Keratinocyte (primary cell): ENCODE measurements at regions not wholly inside any gene's neighbourhood (a gene's known extent, or its start where the extent isn't known, plus 50 kb on each side); places are given as distances from the start of the nearest gene placed in this dataset.

Experiments
- DNase-seq: peaks from one replicate; pipeline ENCODE4 v3.0.0-alpha.2; 2011; ENCODE audit warnings: low read depth, missing footprints, low spot score
- FAIRE-seq: peaks from 2 replicates; lab custom pipeline; 2011; peaks lifted over from hg19 to GRCh38; lab: Jason Lieb, UNC
- H2AFZ ChIP-seq: 2 replicates; pipeline ENCODE4 v1.6.0; 2012; ENCODE audit warnings: low read length, control low read depth, inconsistent platforms; ENCODE audit not compliant: control insufficient read depth
- H3K27ac ChIP-seq: 2 replicates; pipeline ENCODE4 v1.5.1; 2011; ENCODE audit warnings: low read length; ENCODE audit not compliant: control insufficient read depth, insufficient read depth
- H3K27me3 ChIP-seq: 3 replicates; pipeline ENCODE4 v1.6.0; 2011; ENCODE audit warnings: low read length; ENCODE audit not compliant: control insufficient read depth, insufficient read depth; ENCODE audit errors: extremely low read depth
- H3K36me3 ChIP-seq, 2 experiments: 2 replicates in 1 of 2; 3 replicates in 1 of 2; pipeline ENCODE4 v1.5.1; 2011; ENCODE audit warnings: low read length in 2 of 2, mild to moderate bottlenecking in 1 of 2; ENCODE audit not compliant: control insufficient read depth in 2 of 2, insufficient read depth in 2 of 2; ENCODE audit errors: extremely low read depth in 1 of 2
- H3K4me1 ChIP-seq: 3 replicates; pipeline ENCODE4 v1.5.1; 2011; ENCODE audit warnings: low read length; ENCODE audit not compliant: control insufficient read depth, insufficient read depth; ENCODE audit errors: extremely low read depth
- H3K4me2 ChIP-seq: 3 replicates; pipeline ENCODE4 v1.6.0; 2011; ENCODE audit warnings: low read depth, low read length; ENCODE audit not compliant: control insufficient read depth, insufficient read depth; ENCODE audit errors: extremely low read depth
- H3K4me3 ChIP-seq, 3 experiments: fragments of 200-600 bp in 1 of 3; sonication (generic) in 1 of 3; 2 replicates in 2 of 3; 3 replicates in 1 of 3; pipeline ENCODE4 v1.5.1; 2011 to 2016; ENCODE audit warnings: low read length in 3 of 3, mild to moderate bottlenecking in 3 of 3, control low read depth in 2 of 3, inconsistent platforms in 1 of 3, low read depth in 1 of 3, mixed read lengths in 1 of 3, mixed run types in 1 of 3, moderate library complexity in 1 of 3; ENCODE audit not compliant: control insufficient read depth in 2 of 3, insufficient read depth in 2 of 3; ENCODE audit errors: extremely low read depth in 1 of 3
- H3K79me2 ChIP-seq: 2 replicates; pipeline ENCODE4 v1.6.0; 2012; ENCODE audit warnings: low read length; ENCODE audit not compliant: control insufficient read depth, insufficient read depth
- H3K9ac ChIP-seq: 3 replicates; pipeline ENCODE4 v1.6.0; 2011; ENCODE audit warnings: low read length; ENCODE audit not compliant: control insufficient read depth, insufficient read depth; ENCODE audit errors: extremely low read depth
- H3K9me1 ChIP-seq: 3 replicates; pipeline ENCODE4 v1.6.0; 2011; ENCODE audit warnings: low read length; ENCODE audit not compliant: control insufficient read depth, insufficient read depth; ENCODE audit errors: extremely low read depth
- H3K9me3 ChIP-seq: 2 replicates; pipeline ENCODE4 v1.5.1; 2012; ENCODE audit warnings: low read depth, low read length; ENCODE audit not compliant: control insufficient read depth
- H4K20me1 ChIP-seq: 3 replicates; pipeline ENCODE4 v1.6.0; 2011; ENCODE audit warnings: low read length; ENCODE audit not compliant: control insufficient read depth, insufficient read depth; ENCODE audit errors: extremely low read depth
- EZH2 ChIP-seq: IDR thresholded peaks from one replicate; pipeline ENCODE4 v1.6.1; 2012; ENCODE audit warnings: inconsistent platforms, mild to moderate bottlenecking, low read length, moderate library complexity
- dilution Hi-C: fragments of 300-500 bp; cut with MboI; formaldehyde crosslinking; loops from one replicate; pipeline ENCODE4 v1.7.0; 2020; ENCODE audit warnings: low sequenced_read_pairs; ENCODE audit not compliant: extremely low pct_ligation_motif_present
- TF ChIP-seq, protein P1 (sequence below), 3 experiments: IDR thresholded peaks in 1 of 3; conservative IDR thresholded peaks in 1 of 3; optimal IDR thresholded peaks in 1 of 3; 2 replicates in 2 of 3; 3 replicates in 1 of 3; pipeline versions ENCODE3 to v1.5.1; 2011; ENCODE audit warnings: low read length in 3 of 3, mild to moderate bottlenecking in 3 of 3, moderate library complexity in 2 of 3, control low read depth in 1 of 3, inconsistent platforms in 1 of 3; ENCODE audit not compliant: insufficient read depth in 2 of 3; ENCODE audit errors: extremely low read depth in 1 of 3

GRCh38 chr21:38924954-38925353 is 119.2 kb downstream of the ETS2 start:
- Histone ChIP-seq H3K9me3 (no peaks in the 10 kb centered on the region), H3K4me2 (no peak overlapping the region), H3K36me3 (no peaks in the 10 kb centered on the region), H3K9ac (no peak overlapping the region), H3K4me3 (no peak overlapping the region), H3K27ac (no peak overlapping the region), H3K27me3 (no peaks in the 10 kb centered on the region), H3K9me1 (no peaks in the 10 kb centered on the region), H3K4me1 (peaks cover 25% of the 10 kb centered on the region), H2AFZ (no peak overlapping the region), H4K20me1 (no peaks in the 10 kb centered on the region), H3K79me2 (no peaks in the 10 kb centered on the region)
- TF ChIP-seq, protein P1, sequence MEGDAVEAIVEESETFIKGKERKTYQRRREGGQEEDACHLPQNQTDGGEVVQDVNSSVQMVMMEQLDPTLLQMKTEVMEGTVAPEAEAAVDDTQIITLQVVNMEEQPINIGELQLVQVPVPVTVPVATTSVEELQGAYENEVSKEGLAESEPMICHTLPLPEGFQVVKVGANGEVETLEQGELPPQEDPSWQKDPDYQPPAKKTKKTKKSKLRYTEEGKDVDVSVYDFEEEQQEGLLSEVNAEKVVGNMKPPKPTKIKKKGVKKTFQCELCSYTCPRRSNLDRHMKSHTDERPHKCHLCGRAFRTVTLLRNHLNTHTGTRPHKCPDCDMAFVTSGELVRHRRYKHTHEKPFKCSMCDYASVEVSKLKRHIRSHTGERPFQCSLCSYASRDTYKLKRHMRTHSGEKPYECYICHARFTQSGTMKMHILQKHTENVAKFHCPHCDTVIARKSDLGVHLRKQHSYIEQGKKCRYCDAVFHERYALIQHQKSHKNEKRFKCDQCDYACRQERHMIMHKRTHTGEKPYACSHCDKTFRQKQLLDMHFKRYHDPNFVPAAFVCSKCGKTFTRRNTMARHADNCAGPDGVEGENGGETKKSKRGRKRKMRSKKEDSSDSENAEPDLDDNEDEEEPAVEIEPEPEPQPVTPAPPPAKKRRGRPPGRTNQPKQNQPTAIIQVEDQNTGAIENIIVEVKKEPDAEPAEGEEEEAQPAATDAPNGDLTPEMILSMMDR (optimal IDR thresholded peaks at IDR 0.05 in 1 of 3, IDR thresholded peaks at IDR 0.05 in 1 of 3, conservative IDR thresholded peaks at IDR 0.05 in 1 of 3; ENCODE audit: extremely low read depth in 1 of 3, insufficient read depth in 2 of 3, low read length in 3 of 3) = no peak
- no peak for TF ChIP-seq EZH2
- dilution Hi-C loops = no loop called here
- FAIRE-seq (no peak), DNase-seq (no peak)

- H3K9me3 ChIP-seq = no peaks in the 10 kb centered on the region
- peaks cover 25% of the 10 kb centered on the region for H3K4me1 ChIP-seq
- H3K36me3 ChIP-seq = no peaks in the 10 kb centered on the region
- no peak overlapping the region for H3K4me2 ChIP-seq
- H3K9me1 ChIP-seq = no peaks in the 10 kb centered on the region
- no peaks in the 10 kb centered on the region for H4K20me1 ChIP-seq
- TF ChIP-seq, protein P1 (optimal IDR thresholded peaks at IDR 0.05 in 1 of 3, IDR thresholded peaks at IDR 0.05 in 1 of 3, conservative IDR thresholded peaks at IDR 0.05 in 1 of 3; ENCODE audit: extremely low read depth in 1 of 3, insufficient read depth in 2 of 3, low read length in 3 of 3) = no peak
- TF ChIP-seq EZH2 = no peak
- DNase-seq = no peak
- H3K79me2 ChIP-seq = no peaks in the 10 kb centered on the region
- no peak for FAIRE-seq
- no peak overlapping the region for H2AFZ ChIP-seq
- H3K27ac ChIP-seq = no peak overlapping the region
- dilution Hi-C loops = no loop called here
- H3K4me3 ChIP-seq = no peak overlapping the region
- no peaks in the 10 kb centered on the region for H3K27me3 ChIP-seq
- no peak overlapping the region for H3K9ac ChIP-seq
Observed at GRCh38 chr21:38923429-38923828, 117.7 kb downstream of the ETS2 start.
